HUDEP-2 (cell line): ENCODE measurements at regions not wholly inside any gene's neighbourhood (a gene's known extent, or its start where the extent isn't known, plus 50 kb on each side); places are given as distances from the start of the nearest gene placed in this dataset.
"Not testable (repeated sequence)": the region's sequence is repeated elsewhere in the genome, so short reads cannot be mapped to it uniquely, and the experiment has no call there.

Source experiments
- DNase-seq, 76 experiments: peaks; one replicate each; lab custom pipeline; 2025; ENCODE audit not compliant: unreplicated experiment in 76 of 76; lab: John Stamatoyannopoulos, UW

DNA sequence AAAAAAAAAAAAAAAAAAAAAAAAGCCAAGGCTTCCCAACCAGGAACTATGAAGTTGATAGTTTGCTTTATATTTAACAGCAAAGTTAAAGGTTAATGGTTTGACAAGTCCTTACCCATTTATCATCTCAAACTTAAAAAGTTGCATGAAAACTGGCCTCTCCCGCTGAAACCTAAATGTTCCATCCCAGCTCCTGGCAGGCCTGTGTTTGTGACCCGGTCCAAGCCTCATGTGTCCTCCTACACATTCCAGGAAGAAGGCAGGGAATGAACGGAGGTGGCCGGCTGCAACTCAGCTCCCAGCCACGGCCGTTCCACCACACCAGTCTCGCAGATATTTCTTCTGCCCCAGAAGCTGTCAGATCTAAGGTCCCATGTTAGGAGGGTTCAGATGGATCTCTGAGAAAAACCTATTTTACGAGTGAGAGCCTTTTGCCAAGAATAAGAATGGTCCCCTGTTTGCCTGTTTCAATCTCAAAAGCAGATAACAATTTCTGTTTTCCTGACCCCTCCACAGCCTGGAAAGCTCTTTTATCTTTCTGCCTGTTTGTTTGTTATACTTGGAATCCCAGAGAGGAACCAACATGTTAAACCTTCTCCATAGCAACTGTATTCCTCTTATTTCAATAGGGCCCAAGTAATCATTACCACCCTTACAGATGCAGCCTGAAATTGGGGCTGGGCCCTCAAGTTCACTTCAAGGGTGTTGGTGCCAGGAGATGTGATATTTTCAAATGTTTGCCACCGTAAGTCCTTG lies 56.5 kb downstream of the KCTD12 start:
- no peak for DNase-seq

DNA sequence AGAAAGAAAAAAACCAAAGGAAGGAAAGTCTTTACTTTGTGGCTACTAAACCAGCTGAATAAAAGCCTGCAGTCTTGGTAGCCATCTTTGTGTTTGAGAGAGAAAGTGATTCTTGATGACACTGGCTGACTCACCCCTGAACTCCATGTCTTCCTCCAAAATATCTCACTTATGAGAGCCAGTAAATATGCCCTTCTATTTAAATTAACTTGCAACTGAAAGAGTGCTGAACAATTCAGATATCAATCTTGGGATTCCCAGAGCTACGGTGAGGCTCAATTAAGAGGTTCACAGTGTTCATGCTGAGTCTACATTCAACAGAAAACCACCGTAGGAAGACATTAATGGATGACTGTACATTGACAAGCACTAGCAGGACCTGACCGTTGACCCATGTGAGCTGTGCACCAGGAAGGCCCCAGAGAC lies 57.9 kb downstream of the KCTD12 start:
- DNase-seq, result no peak

DNA sequence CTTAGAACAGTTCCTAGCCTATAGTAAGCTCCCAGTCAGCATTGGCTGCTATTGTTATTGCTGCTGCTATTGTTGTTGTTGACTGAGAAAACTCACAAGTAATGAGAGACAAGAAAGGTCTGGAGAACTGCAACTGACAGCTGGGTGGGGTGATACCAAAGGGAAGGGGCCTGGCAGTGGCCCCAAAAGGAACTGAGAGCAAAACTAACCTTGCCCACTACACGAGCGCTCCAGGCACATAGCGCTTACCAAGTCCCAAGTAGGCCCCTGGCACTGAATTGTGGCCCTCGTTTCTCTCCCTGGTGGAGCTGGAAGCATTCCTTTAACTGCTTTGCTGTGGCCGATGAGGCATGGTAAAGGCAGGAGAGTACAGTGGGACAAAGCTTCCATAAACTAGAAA lies 59.7 kb downstream of the KCTD12 start:
- no peak for DNase-seq

DNA sequence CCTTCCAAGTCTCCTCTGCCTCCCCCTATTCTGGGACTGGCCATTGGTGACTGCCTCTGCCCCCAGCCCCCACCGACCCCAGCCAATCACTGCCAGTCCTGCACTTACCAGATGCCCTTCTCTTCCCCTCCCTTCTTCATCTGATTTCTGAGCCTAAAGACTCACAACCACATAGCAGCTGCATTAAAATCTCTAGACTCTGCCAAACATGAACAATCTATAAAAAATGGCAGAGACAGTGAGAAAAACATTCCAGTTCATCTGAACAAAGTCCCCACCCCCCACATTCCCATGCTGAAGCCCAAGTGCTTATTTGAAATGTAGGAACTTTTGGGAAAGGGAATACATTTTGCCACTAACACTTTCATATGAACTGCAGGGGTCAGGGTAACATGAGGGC lies 60.8 kb downstream of the KCTD12 start:
- DNase-seq, result no peak

DNA sequence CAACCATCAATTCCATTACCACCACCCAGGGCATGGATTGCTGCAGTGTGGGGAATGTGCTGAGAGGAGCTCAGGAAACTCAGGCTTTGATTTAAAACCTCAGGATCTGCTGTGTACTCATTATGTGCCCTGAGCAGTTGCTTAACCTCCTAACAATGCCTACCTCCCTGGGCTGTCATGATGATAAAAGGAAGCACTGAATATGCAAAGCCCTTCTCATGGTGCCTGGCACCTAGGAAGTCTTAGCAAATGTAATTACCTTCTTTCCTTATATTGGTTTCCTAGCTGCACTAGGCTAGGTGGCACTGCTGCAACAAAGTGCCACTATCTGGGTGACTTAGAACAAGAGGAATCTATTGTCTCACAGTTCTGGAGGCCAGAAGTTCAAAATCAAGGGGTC lies 62.2 kb downstream of the KCTD12 start:
- DNase-seq, result no peak

DNA sequence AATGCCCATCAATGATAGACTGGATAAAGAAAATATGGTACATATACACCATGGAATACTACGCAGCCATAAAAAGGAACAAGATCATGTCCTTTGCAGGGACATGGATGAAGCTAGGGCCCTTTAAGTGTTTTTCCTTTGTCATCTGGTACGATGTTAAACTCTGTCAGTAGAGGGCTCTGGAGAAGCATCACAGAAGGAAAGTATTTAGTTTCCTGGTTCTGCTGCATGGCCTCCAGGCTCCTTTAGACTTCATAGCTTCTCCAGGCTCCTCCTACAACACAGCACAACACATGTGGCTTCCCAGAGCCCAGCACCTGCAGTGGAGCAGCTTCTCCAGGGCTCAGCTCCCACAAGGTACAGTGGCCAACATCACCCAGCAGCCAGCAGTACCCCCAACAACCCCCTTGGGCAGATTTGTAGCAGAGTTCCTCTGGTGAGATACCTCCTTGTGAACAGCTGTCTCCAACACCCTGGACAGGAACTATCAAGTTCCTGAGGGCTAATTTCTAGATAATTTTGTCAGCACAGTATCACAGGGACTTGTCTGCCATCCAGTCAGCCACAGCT lies 63.4 kb downstream of the KCTD12 start:
- peak in 1 of 76 experiments; percentile 1 for DNase-seq

DNA sequence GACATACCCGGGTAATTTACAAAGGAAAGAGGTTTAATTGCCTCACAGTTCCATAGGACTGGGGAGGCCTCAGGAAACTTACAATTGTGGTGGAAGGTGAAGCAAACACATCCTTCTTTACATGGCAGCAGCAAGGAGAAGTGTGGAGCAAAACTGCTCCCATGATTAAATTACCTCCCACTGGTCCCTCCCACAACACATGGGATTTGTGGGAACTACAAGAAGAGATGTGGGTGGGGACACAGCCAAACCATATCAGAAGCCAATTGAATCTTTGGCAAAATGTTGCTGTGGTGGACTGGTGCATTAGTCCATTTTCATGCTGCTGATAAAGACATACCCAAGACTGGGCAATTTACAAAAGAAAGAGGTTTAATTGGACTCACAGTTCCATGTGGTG lies 65.0 kb downstream of the KCTD12 start:
- not testable (repeated sequence) for DNase-seq

DNA sequence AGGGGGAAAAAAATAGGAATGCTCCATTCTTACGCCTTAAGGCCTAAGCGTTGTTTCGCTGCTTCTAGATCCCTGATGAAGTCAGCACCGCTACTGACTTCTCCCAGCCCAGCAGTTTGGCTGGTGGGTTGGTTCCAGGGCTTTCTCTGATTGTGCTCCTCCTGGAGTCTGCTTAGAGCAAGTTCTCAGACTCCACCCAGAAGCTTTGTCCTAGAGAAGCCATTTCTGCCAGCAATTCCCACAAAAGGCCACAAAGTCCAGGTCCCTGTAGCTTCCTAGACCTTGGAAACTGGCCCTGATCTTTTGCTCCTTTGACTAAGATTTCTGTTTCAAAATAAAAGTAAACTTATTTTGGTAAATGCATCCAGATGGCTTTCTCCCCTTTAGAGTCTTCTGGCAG lies 65.4 kb downstream of the KCTD12 start:
- no peak for DNase-seq

DNA sequence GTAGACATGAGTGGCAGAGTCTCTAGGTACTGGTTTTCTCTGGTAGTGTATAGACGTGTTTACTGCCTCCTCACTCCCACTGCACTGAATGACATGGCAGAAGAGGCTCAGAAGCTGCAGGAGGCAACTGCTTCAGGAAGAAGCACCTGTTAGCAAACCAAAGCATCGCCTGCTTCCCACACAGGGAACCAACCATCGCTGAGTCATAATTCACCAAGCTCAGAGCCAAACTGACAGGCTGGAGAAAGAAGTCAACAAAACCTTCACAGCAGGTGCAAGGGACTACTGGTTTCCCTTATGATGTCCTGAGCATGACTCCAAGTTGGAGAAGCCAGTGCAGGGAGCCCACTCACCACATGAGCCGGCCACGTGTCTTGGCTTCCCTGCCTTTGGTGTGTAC lies 69.8 kb downstream of the KCTD12 start:
- DNase-seq, result no peak

DNA sequence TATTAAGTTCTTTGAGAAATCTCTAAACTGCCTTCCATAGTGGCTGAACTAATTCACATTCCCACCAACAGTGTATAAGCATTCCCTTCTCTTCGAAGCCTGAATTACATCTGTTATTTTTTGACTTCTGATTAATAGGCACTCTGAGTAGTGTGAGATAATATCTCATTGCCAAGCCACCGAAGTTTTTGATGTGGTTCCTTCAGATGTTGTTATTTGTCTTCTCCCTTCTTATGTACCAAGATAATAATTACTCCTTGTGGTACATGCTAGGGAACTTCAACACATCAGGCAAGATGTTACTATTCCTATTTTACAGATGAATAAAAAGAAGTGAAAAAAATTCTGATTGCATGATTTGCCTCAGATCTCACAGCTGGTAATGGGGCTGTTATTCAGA lies 70.9 kb downstream of the KCTD12 start:
- DNase-seq, result no peak

DNA sequence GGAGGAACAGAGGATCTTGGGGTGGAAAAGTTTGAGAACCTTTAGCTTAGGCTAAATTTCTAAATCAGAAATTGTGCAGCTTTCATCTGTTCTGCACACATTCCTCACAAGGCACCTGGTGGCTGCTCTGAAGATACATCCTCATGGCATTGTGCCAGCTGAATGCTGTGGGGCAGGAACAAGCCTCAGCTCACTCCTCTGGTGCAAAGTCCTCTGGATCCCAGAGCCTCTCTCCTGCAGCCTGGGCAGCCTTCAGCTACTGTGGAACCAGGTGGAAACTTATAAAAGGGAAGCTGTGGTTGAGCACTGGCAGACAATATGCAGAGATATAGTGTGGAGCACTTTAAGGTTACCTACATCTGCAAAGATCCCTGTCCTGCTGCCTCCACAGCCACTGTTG lies 72.3 kb downstream of the KCTD12 start:
- DNase-seq, result no peak

DNA sequence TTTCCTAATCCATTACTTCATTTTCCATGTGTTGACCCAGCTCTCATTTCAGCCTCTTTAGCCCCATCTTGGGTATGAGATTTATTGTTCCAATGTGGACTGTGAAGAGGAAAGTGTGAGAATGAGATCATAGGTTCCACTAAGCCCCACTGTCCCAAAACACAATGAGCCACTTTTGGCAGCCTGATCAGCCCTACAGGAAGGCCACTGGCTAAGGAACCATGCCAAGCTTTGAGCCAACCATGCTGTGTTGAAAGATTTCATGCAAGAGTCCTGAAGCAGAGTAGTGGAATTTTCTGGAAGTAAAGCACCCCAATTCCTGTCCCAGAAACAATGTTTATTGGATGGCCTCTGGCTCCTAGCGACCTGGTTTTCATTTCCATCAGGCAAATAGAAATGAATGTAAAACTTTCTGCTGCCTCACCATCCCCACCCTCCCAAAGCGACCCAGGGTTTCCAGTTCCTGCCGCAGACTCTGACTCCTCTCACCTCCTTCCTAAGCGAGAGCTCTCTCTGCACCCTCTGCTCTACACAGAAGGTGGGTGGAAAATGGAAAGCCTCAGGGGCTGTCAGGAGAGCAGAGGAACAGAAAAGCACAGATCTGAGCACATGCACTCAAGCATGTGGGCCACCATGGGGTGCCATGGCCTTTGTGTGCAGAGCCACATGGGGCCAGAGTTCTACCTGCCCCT lies 73.1 kb downstream of the KCTD12 start:
- DNase-seq, result no peak

DNA sequence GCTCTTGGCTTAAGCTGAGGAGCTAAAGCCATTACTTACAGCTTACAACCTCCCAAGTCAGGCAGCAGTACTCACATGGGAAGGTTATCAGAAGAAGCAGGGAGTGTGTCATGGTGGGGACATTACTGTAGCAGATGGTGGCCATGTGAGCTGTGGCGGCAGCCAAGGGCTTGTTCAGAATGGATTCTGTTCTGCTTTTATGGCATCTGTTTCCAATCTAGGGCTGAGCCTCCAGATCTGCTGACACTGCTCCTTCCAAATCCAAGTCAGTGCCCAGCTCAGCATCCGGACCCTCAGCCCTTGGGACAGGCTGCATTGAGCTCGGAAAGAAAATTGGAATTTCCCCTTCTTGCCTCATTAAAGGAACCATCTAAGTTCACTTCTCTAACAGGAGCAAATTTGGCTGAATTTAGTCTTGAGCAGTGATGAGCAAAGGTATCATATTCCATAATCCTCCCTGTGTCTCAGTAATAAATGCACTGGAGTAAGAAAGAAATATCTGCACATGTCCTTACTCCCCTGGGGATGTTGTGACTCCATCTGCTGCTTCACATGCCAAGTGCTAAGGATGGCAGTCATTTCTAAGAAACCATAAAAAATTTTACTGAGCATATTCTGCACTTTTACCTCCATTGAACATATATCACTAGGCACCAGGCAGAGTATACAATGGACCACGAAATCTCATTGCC lies 73.9 kb downstream of the KCTD12 start:
- no peak for DNase-seq

DNA sequence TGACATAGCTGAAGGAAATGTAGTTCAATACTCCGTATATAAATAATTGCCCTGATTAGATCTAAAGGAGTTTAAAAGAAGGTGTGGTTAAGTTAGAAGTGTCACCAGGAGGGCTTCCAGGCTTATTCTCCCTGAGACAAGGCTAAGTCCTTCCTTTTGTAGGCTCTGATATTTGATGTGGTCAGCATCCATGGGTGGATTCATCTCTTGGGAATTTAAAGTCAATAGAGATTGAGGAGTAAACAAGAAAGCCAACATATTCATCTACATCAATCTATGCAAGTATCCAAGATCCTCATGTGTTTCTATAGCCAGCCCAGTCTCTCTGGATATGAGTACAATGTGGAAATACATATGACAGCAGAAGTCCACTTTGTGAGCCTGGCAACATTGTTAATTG lies 76.8 kb downstream of the KCTD12 start:
- DNase-seq, result no peak

DNA sequence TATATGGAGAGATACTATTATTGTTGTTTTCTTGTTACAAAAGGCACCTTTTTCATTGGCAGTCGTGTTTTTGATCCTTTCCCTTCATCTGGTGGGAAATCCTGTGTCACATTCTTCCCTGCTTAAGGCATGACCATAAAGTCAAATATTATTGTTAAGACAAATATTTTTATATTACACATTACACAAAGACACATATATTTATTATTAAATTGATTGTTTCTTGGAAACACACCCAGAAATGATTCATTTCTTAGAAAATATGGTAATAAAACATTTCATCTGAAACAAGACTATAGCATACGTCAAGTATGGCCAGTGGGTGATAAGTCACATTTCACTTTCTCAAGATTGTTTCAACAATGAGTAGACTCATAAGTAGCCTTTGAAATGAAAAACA lies 77.3 kb downstream of the KCTD12 start:
- DNase-seq, result no peak

DNA sequence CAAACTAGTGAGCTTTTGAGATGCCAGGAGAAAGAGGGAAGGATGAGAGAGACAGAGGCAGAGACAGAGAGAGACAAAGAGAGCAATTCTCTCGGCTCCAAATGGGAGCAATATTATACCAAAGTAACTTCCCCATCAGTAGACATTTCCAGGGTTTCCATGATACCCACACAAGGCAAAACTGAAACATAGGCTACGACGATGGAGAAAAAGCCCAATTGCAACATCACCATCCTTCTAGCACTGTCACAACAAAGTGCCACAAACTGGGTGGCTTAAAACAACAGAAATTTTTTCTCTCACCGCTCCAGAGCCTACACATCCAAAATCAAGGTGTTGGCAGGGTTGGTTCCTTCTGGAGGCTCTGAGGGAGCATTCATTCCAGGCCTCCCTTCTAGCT lies 81.4 kb downstream of the KCTD12 start:
- no peak for DNase-seq

DNA sequence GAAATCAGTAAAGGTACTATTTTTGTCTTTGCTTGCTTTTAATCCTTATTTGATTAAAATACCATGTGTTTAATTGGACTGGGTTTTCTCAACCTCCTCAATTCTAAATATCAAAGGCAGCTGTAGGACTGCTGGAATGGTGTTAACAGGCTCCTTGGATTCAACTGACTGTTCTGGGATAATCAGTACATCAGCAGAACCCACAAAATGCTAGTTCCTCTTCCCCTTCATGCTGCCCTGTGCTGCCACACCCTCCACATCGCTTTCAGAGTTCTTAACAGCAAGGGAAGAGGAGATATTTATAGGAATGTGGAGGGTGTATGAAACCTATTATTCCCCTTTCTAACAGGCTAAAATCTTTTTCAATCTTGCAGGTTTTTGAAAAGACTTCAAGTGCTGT lies 82.4 kb downstream of the KCTD12 start:
- DNase-seq, result no peak

DNA sequence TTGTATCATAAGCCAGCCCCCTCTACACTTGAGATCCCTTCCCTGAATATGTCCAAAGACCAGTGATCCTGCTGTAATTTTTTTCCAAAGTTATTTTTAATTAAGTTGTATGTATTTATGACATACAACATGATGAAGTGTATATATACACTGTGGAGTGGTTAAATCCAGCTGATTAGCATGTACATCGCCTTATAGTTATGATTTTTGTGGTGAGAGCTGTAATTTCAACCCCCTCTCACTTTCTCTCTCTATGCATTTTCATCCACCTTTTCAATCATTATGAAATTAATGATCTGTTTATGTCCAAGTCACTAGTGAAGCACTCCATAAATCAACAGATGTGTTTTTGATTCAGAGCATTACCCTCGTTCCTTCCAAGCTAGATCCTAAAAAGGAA lies 85.3 kb downstream of the KCTD12 start:
- DNase-seq, result no peak

DNA sequence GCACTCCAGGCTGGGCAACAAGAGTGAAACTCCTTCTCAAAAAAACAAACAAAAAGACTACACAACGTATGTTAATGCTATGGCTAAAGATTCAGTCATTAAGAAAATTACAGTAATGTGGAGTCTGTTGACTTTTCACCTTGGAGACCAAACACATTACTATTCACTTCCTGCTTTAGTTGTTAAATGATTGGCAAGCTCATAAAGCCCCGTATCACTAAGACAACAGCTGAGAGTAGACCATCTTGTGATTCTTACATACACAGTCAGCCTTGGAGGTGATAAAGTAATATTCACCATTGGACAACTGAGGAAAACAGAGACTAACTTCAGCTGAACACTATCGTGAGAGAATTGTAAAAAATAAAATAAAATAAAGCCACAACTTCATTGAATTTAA lies 86.5 kb downstream of the KCTD12 start:
- DNase-seq, result no peak

DNA sequence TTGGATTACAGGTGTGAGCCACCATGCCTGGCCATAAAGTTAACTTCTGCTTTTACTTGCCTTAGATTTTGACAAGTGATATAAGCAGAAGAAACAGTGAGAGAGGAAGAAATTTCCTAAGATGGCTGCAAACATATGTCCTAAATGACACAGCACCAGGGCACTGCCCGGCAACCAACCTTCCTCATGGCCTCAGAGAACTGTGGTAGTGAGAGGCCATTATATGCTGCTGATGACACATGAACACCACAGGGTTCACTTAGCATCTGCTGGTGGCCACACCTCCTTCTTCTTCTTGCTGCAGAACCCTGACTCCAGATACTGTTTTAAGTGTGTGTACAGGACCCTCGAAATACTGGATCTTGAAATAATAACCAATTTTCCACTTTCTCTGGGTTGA lies 88.2 kb downstream of the KCTD12 start:
- no peak for DNase-seq

DNA sequence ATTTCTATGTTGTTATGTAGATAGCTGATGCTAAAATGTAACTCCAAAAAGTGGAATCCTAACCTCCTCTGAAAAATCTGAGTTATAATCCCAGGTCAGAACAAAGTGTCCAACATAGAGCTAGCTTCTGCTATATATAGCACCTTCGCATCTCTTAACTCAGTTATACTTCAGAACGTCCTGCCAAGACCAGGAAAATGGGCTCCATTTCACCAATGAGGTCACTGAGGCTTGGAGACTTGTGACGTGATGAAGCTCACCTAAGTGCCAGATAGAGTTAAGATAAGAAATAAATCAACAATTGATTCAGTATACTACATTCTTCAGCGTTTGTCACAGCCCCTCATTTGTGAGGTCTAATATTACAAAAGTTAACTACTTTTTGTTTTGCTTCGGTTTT lies 88.8 kb downstream of the KCTD12 start:
- DNase-seq, result no peak

DNA sequence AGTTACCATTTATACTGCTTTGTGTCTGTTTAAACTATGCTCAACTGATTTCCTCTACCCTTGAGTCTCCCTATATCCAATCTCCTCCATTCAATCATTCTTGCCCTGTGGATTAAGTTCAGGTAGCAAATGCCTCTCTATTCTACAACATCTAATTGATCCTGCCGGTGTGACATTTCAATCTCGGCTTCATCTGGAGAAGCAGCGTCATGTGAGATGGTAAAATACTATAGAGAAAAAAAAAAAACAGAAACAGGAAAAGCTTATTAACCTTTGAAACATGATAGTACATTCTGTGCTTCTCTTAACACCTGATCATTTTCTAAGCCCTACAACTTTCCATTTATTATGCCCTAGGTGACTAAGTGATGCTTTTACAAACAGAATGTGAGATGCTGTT lies 89.4 kb downstream of the KCTD12 start:
- DNase-seq, result no peak
